ENCODE measurements at regions not wholly inside any gene's neighbourhood (a gene's known extent, or its start where the extent isn't known, plus 50 kb on each side); places are given as distances from the start of the nearest gene placed in this dataset.

- TF ChIP-seq SUZ12 (IDR thresholded peaks at IDR 0.05) (no peak), FOXK2 (IDR thresholded peaks at IDR 0.05) (no peak), NFRKB (IDR thresholded peaks at IDR 0.05) (no peak), ELF4 (IDR thresholded peaks at IDR 0.05) (no peak), HDGF (IDR thresholded peaks at IDR 0.05; ENCODE audit: borderline replicate concordance) (no peak), L3MBTL2 (conservative IDR thresholded peaks at IDR 0.05) (no peak), LEF1 (IDR thresholded peaks at IDR 0.05; ENCODE audit: borderline replicate concordance) (no peak), FOXA1 (IDR thresholded peaks at IDR 0.05) (no peak), FOXM1 (IDR thresholded peaks at IDR 0.05; ENCODE audit: borderline replicate concordance) (no peak), SP1 (IDR thresholded peaks at IDR 0.05) (no peak)
Observed at GRCh38 chr3:194998948-194999347, 272.0 kb downstream of the XXYLT1 start.
